ENCODE measurements at regions not wholly inside any gene's neighbourhood (a gene's known extent, or its start where the extent isn't known, plus 50 kb on each side); places are given as distances from the start of the nearest gene placed in this dataset.

DNA sequence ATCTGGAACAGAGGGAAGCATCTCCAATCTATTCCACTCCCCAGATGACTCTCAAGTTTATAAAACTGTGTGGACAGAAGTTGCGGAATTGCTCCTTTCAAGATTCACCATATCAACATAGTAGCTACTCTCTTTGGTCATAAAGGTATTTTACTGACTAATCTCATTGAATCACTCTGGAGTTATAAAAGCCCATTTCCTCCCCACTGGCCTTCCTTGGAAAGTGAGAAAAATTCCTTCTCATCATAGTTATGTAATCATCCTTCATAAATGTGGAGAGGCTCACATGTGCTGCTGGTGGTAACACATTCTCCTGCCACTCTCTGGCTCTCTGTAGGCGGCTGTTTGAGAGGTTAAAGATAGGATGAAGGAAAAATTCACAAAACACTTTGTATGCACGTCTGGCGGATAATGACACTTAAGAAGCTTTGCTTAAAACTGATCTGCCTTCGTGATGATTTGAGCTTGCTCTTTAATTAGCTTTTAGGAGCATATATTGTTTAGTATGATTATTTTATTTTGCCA lies 1034.0 kb upstream of the EEF2KMT start:
- in situ Hi-C loops (cut with HindIII; ENCODE audit: low pct_unique_long_range_greater_than_20kb, low sequenced_read_pairs), result no loop called here
- no peak for DNase-seq (ENCODE audit: low read depth, low spot score)

DNA sequence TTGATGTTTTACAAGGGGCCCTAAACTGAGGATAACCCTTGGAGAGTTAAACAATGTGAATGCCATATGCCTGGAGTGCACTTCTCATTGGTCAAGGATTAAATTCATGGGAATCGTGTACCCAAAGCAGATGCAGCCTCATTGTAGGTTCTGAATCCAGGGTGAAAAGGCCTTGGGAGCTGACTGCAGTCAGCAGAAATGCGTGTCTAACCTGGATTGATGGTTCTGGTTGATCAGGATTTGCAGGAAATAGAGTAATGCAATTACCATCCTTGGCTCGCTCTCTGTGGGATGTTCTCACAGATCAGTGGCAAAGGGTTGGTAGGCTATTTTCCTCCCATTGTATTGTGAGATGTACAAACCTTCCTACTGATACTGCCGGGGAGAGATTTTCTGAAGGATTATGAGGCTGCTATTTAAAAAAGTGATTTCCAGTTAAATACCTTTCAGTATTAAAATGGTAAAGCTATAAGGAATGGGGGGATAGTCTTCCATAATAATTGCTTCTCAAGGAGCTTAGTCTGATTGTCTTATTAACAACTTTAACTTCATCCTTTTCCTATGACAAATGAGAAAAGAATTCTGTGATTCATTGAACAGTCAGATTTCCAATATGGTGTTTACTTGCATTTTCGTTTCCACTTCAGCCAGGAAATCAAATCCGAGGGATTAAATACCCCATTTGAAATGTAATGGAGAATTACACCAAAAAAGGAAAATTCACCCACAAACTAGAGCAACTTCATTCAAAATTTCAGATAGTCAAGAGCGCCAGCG lies 1028.1 kb upstream of the EEF2KMT start:
- in situ Hi-C loops (cut with HindIII; ENCODE audit: low pct_unique_long_range_greater_than_20kb, low sequenced_read_pairs), result no loop called here
- no peak for DNase-seq (ENCODE audit: low read depth, low spot score)

DNA sequence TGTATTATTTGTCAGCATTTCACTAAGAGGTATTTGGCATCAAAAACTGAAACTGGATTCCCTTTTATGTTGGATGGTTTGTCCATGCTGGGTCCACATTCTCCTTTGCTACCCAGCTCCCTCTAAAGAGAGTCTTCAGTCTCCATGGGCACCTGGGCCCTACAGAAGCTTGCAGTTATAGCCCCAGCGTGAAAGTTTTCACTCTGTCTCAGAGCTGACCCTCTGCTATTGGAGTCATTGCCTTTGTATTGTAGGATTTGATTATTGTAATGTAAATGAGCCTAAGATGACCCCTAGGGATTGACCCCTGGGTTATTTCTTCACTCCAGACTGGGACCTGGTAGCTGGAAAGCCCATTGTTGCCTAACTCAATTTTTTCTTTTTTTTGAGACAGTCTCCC lies 1026.5 kb upstream of the EEF2KMT start:
- DNase-seq (ENCODE audit: low read depth, low spot score), result no peak

GRCh38 chr16:6122401-6122800 lies 1024.8 kb upstream of the EEF2KMT start:
- in situ Hi-C loops (cut with HindIII; ENCODE audit: low pct_unique_long_range_greater_than_20kb, low sequenced_read_pairs), result no loop called here
- no peak for DNase-seq (ENCODE audit: low read depth, low spot score)

More for the DNA sequence above, 1026.5 kb upstream of the EEF2KMT start:
- in situ Hi-C loops (cut with HindIII; ENCODE audit: low pct_unique_long_range_greater_than_20kb, low sequenced_read_pairs), result no loop called here

DNA sequence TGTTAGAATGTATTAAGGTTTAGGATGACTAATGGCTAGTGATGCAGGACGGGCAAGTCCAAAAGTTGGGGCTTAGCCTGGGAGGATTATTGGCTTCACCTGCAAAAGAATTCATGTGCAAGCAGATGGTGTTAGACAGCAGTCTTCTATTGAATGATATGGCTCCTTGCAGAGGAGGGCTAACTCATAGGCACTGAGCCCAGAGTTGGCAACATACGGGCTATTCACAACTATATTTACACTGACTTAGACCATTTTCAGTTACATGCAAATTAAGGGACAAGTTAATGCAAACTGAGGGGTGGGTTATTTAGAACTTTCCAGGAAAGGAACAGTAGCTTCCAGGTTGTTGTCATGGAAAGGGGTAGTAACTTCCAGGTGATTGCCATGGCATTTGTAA lies 1017.1 kb upstream of the EEF2KMT start:
- in situ Hi-C loops (cut with HindIII; ENCODE audit: low pct_unique_long_range_greater_than_20kb, low sequenced_read_pairs), result no loop called here
- DNase-seq (ENCODE audit: low read depth, low spot score), result no peak

GRCh38 chr16:6113749-6114148 lies 1016.2 kb upstream of the EEF2KMT start:
- in situ Hi-C loops (cut with HindIII; ENCODE audit: low pct_unique_long_range_greater_than_20kb, low sequenced_read_pairs), result no loop called here

DNA sequence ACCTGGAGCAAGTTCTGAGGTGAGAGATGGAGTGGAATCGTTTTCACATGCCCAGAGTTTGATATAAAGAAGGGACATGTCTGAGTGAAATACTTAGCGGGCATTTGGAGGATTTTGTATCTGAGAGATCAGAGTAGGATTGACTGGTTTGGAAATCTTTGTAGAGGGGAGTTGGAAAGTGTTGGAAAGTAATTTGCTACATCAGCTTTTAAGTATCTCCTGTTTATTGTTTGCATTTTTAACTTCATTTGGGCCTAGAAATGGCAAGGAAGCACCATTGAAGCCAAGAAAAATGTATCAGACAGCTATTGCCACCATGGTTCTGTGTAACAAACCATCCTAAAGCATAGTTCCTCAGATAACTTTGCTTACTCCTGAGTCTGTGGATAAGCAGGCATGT lies 1015.1 kb upstream of the EEF2KMT start:
- no peak for DNase-seq (ENCODE audit: low read depth, low spot score)
- in situ Hi-C loops (cut with HindIII; ENCODE audit: low pct_unique_long_range_greater_than_20kb, low sequenced_read_pairs), result no loop called here

More at GRCh38 chr16:6113749-6114148, 1016.2 kb upstream of the EEF2KMT start:
- DNase-seq (ENCODE audit: low read depth, low spot score), result no peak

- in situ Hi-C loops (cut with HindIII; ENCODE audit: low pct_unique_long_range_greater_than_20kb, low sequenced_read_pairs), result no loop called here
- no peak for DNase-seq (ENCODE audit: low read depth, low spot score)
Measured at GRCh38 chr16:6111390-6111789, 1013.8 kb upstream of the EEF2KMT start.

DNA sequence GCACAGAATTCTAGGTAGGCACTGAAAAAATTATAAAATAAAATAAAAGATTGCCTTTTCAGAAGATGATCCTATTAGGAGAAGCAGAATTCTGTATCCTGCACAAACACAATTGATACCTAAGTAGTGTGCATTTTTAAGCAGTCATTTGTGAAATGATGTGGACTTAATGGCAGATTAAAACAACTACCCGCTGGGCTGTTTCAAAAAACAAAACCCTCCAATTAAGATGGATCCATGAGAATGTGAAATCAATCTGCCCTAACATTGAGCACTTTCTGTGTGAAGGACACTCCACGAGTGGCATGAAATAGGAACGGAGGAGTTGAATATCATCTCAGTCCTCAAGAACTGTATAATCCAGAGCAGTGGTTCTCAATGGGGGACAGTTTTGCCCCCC lies 1012.8 kb upstream of the EEF2KMT start:
- in situ Hi-C loops (cut with HindIII; ENCODE audit: low pct_unique_long_range_greater_than_20kb, low sequenced_read_pairs), result no loop called here
- DNase-seq (ENCODE audit: low read depth, low spot score), result no peak

DNA sequence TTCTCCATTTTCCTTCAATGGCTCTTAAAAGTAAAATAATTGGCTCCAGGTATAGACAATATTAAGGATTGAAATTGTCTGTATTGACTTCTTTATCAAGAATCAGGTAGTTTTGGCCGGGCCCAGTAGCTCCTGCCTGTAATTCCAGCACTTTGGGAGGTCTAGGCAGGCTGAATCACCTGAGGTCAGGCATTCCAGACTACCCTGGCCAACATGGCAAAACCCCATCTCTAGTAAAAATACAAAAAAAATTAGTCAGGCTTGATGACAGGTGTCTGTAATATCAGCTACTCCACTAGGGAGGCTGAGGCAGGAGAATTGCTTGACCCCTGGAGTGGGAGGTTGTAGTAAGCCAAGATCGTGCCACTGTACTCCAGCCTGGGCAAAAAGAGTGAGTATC lies 1008.5 kb upstream of the EEF2KMT start:
- in situ Hi-C loops (cut with HindIII; ENCODE audit: low pct_unique_long_range_greater_than_20kb, low sequenced_read_pairs), result no loop called here

DNA sequence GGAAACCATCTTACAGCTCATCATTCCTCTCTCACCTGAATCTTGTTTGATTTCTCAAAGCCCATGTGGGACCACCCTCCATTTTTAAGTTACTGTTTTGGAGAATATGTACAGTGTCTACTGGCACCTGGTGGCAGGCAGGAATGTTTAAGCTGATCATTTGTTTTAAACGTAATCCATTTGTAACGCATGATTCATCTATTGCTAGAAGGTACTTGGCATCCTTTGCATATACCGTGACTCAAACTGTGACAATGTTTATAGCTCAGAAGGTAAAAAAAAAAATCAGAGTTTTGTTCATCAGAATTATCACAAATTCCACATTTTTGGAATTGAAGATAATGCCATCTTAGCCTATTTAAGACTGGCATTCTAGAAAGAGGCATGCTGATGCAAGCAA lies 1007.5 kb upstream of the EEF2KMT start:
- in situ Hi-C loops (cut with HindIII; ENCODE audit: low pct_unique_long_range_greater_than_20kb, low sequenced_read_pairs), result no loop called here
- DNase-seq (ENCODE audit: low read depth, low spot score), result no peak

More for the DNA sequence above, 1008.5 kb upstream of the EEF2KMT start:
- no peak for DNase-seq (ENCODE audit: low read depth, low spot score)

DNA sequence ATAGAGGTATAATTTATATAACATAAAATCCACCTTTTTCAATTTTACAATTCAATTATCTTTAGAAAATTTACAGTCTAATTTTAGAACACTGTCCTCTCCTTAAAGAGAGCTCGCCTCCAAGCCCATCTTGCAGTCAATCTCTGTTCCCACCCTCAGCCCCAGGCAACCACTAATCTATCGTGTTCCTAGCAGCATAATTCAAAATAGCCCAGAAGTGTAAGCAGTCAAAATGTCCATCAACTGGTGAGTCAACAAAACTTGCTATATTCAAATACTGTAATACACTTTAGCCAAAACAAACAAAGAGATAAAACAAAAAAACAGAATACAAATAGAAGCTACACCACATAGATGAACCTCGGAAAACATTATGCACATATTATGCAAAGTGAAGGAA lies 1006.8 kb upstream of the EEF2KMT start:
- DNase-seq (ENCODE audit: low read depth, low spot score), result no peak
- in situ Hi-C loops (cut with HindIII; ENCODE audit: low pct_unique_long_range_greater_than_20kb, low sequenced_read_pairs), result no loop called here

DNA sequence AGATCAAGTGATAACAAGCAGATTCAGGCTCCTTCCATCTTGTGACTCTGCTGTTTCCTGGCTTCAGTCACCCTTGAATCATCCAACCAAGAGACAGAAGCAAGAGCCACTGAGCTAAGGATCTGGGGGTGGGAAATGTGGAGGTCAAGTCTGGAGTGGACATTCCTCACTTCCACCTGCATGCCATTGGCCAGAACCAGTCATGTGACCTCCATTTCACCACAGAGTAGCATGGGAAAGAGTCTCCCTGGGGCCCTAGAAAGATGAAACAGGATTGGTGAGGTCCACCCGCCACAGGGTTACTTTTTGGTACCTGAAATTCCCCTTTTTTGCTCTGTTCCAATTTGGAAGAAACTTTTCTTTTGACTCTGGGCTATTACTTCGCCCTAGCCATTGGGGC lies 1006.0 kb upstream of the EEF2KMT start:
- in situ Hi-C loops (cut with HindIII; ENCODE audit: low pct_unique_long_range_greater_than_20kb, low sequenced_read_pairs), result no loop called here

GRCh38 chr16:6099102-6099501 lies 1001.5 kb upstream of the EEF2KMT start:
- DNase-seq (ENCODE audit: low read depth, low spot score), result no peak
- in situ Hi-C loops (cut with HindIII; ENCODE audit: low pct_unique_long_range_greater_than_20kb, low sequenced_read_pairs), result no loop called here

More for the DNA sequence above, 1006.0 kb upstream of the EEF2KMT start:
- no peak for DNase-seq (ENCODE audit: low read depth, low spot score)

- in situ Hi-C loops (cut with HindIII; ENCODE audit: low pct_unique_long_range_greater_than_20kb, low sequenced_read_pairs), result no loop called here
Measured at GRCh38 chr16:6096931-6097670, 999.5 kb upstream of the EEF2KMT start.

DNA sequence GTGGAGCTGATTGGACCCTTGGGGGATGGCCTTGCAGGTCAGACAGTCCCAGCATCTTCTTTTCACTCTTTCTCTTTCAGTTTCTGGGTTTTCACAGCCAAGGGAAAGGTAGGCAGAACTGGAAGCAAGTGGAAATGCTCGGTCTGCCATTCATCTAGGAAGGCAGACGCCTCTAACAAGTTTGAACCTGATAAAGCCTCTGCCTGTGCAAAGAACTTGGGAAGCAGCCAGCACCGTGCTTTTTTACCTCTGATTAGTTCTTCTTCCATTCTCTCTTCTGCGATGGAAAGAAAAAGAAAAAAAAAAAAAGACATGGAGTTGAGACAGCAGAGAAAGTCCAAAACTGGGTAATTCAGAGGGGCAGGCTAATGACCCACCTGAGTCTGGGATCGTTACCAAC lies 997.8 kb upstream of the EEF2KMT start:
- in situ Hi-C loops (cut with HindIII; ENCODE audit: low pct_unique_long_range_greater_than_20kb, low sequenced_read_pairs), result no loop called here

More at GRCh38 chr16:6096931-6097670, 999.5 kb upstream of the EEF2KMT start:
- no peak for DNase-seq (ENCODE audit: low read depth, low spot score)

GRCh38 chr16:6091021-6091420 lies 993.4 kb upstream of the EEF2KMT start:
- in situ Hi-C loops (cut with HindIII; ENCODE audit: low pct_unique_long_range_greater_than_20kb, low sequenced_read_pairs), result no loop called here
- DNase-seq (ENCODE audit: low read depth, low spot score), result no peak

More for the DNA sequence above, 997.8 kb upstream of the EEF2KMT start:
- DNase-seq (ENCODE audit: low read depth, low spot score), result no peak

GRCh38 chr16:6081320-6081976 lies 983.9 kb upstream of the EEF2KMT start:
- peak; percentile 48 for DNase-seq (ENCODE audit: low read depth, low spot score)
- in situ Hi-C loops (cut with HindIII; ENCODE audit: low pct_unique_long_range_greater_than_20kb, low sequenced_read_pairs), result no loop called here
